Dedifferentiated amniotic fluid mesenchymal stem cell (primary cell): ENCODE measurements at regions not wholly inside any gene's neighbourhood (a gene's known extent, or its start where the extent isn't known, plus 50 kb on each side); places are given as distances from the start of the nearest gene placed in this dataset.

Source experiments
- DNase-seq: peaks from one replicate; pipeline ENCODE4 v3.0.0-alpha.2; 2016; ENCODE audit errors: extremely low spot score

DNA sequence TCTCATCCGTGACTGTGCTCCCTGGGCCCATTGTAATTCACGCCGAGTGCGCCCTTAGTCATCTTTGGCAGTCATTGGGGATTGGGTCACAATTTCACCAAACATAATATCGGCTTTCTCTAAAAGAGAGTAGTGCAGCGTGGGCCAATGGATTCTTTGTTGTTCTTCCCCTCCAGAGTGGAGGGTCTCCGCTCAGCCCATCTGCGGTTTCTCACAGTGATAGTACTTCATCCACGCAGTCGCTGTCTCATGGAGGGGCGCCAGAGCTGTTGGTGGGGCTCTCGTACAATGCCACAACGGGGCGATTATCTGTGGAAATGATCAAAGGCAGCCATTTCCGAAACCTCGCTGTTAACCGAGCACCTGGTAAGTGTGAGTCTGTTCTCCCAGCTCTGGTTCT lies 321.8 kb downstream of the SNAPC1 start:
- DNase-seq, result no peak

DNA sequence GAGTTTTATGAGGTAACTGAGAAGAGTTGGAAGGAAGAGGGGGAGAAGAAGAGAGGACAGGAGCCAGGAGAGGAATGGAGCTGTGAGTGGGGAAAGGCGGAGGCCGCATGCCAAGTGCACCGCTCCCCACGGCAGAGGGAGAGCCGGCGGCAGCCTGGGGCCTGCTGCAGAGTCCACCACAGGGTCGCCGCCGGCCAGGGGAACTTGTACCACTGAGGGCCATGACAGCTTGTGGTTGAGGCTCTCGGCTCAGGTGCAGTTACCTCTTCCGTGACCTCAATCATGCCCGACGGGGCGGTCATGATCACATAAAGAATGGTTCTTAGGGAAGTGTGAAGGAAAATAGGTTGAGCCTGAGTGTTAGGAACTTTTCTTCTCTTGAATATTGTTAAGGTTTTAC lies 325.0 kb downstream of the SNAPC1 start:
- DNase-seq, result no peak

DNA sequence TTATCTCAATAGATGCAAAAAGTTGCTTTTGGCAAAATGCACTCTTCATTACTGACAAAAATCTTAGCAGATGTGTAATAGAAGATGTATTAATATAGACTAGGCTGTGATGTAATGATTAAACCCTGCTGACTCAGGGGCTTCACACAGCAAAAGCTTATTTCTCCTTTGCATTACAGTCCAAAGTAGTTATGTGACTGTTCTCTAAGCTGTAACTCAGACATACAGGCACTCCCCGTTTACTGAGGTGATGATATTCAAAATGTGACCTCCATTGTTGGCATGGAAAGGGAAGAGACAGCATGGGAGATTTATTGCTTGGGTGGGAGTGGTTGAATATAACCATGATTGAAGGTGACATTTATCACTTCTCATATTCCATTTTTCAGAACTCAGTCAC lies 331.5 kb downstream of the SNAPC1 start:
- no peak for DNase-seq

DNA sequence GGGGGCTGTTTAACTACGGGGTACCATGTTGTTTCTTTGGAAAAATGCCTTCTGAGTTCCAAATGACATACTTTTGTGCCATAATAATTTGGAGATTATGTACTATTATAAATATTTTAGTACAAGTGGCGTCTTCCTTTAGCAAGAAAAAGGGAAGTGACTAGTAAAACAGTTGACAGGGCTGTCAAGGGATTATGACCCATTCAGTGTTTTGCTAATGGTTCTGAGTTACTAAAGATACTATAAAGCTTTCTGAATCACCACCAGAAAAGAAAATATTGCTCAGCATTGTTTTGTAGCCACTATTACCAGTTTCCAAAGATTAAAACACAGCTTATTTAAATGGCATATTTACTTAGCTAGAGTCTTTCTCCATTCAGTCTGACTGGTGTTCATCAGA lies 334.9 kb downstream of the SNAPC1 start:
- DNase-seq, result no peak

DNA sequence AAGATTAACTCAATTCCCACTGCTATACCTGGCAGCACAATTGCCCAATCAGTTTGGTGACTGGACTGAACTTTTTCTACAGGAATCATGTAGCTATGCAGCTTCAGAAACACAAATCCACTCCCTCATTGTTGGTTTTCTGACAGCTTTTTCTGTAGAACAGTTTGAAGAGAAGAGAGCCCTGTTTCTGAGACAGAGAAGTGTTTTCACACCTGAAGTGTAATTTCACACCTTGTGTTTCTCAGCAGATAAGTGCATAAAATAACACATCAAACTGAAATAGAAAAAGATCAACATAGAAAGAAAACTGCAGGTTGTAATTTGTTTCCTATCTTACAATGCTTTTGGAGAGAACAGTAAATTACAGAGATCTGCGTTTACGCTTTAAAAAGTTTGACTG lies 335.6 kb downstream of the SNAPC1 start:
- DNase-seq, result no peak

DNA sequence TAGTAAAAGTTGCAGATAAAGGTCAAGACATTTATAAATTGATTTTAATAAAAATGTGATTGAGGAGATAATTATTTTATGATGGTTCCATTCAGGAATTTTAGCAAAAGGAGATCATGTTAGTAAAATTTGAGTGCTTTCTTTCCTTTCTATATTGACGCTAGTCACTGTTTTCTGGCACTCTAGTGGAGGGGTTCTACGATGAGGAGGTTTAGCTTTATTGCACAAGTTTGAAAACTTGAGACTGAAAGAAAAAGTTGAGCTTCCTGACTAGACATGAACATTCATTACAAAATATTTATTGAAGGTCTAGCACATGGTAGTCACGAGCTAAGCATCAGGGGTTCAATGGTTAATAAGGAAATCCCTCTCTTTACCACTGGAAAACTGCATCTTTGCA lies 336.1 kb downstream of the SNAPC1 start:
- no peak for DNase-seq

DNA sequence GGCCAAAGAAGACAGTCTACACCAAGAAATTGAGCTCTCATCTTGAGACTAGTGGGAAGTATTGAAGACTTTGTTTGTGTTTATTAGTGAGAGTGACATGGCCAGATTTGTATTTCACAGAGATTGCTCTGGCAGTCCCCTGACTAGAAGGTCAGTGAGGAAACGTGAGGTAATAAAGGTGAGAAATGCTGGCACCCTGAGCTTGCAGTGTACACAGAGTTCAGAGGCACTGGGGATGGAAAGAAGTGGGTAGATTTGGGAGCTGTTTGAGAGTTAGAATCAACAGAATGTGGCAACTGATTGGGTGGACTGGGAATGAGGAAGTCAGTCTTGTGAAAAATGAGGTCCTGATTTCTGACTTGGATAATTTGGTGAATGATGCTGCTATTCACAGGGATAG lies 336.9 kb downstream of the SNAPC1 start:
- DNase-seq, result no peak

DNA sequence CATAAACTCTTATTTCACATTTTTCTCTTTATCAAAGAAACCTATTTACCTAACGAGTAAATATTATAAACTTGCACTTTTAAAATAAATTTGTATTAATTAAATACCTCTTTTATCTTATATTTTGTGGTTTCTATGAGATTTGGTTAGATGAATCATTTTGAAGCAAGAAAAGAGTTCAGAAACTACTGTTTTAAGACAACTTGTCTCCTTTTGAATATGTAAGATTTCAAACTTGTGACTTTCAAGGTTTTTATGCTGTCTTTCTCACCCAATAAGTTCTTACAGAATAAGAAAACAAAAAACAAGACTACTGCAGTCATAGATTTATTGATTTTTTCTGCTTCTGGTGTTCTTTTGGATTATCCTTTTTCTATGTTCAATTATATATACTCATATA lies 339.0 kb downstream of the SNAPC1 start:
- no peak for DNase-seq

DNA sequence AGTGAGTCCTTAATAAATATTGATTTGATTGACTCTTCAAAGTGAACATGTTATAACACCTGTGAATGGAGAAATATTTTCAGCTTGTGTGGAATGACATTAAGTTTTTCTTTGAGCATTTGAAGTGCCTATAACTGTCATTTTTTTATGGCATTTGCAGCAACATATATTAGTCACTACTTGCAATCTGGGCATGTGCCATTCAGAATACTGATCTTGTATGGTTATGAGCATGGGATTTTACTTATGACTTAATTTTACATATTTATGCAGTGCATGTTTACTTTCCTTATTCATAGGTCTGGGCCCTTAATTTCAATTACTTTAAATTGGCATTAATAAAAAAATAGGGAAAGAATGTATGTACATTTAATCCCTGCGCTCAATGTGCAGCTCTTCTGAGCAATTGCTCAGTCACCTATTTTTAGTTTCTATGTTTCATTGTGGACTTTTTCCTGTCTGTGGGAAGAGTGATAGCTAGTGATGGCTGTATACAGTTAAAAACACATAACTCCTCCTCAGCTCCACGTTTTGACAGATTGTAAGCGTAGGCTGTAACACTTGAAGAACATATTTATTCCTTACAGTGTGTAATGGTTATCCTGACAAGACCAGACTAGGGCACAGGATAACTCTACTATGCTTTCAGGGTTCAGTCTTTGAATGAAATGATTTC lies 339.6 kb downstream of the SNAPC1 start:
- no peak for DNase-seq

DNA sequence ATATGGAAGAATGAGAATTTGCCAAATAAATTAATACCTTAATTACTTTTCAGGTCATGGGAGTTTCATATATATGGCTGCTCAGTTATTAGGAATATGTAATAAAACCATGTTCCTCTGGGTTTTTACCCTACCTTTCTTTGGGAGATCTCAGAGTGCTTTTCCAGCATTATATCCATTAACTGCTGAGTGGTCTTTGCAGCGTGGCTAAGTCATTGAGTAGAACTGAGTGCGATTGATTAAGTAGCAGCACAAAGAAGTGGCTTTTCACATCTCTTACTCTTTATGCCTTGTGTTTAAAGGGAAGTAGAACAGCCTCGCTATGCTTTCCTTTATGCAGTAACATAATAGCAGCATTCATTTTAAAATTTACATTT lies 340.1 kb downstream of the SNAPC1 start:
- DNase-seq, result no peak

DNA sequence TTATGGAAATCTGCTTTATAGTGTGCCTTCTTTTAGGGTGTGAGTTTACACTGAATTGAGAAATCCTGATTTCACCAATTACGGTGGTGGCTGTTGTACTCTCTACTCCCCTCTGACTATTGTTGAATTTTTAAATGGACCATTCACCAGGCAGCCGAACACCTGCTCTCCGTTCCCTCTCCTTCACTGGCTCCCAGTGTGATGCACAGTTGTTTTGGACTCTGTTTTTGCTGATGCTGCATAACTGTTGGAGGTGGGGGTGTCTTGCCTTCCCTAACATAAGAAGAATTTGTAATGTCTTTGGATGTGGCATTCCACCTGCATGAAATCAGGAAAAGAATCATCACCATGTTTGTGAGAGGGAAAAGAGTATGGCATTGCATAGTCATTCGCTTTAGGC lies 341.2 kb downstream of the SNAPC1 start:
- DNase-seq, result no peak

DNA sequence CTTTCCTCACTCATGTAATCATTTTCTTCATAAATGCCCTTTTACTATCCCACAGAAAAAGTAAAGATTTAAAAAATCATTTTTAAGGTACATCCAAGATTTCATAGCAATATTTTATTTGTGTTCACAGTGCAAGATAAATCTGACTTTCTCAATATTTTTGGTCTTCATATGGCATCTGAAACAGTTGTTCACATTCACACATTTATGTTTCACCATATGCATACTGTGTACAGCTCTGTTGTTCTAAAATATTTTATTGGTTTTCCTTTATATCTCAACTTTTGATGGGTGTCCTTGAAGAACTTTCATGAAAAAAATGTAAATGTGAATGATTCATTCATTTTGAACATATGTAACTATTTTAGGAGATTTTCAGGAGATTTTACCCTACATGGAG lies 348.7 kb downstream of the SNAPC1 start:
- DNase-seq, result no peak

DNA sequence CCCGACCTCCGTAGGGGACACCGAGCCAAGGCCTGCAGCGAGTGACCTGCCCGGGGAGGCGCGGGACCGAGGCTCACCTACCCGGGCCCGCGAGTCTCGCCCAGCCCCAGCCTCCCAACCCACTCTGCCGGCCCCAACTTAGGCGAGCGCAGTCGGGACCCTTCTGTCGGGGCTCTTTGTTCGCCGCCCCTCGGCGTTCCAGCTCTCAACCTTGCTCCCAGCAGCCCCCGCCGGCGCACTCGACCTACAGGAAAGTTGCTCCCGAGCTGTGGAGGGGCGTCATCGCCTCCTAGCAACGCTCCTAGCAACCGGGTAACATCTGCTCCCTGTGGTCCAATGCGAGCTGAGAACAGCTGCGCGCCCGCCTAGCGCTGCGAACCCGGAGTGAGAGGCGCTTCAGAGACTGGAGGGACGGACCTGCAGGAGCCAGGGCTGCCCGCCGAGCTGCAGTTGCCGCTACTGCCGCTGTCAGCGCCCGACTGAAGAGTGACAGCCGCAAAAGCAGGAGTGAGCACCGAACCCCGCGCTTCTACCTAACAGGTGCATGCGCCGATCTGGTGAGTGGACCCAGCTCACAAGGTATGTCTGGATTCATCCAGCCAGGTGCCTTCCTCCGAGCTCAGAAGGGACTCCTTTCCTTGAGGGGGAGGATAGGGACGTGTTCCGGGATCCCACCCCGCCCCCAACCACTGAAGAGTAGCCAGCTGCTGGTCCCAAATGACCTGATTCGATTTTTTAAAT lies 355.0 kb downstream of the SNAPC1 start:
- peak; percentile 40 for DNase-seq

DNA sequence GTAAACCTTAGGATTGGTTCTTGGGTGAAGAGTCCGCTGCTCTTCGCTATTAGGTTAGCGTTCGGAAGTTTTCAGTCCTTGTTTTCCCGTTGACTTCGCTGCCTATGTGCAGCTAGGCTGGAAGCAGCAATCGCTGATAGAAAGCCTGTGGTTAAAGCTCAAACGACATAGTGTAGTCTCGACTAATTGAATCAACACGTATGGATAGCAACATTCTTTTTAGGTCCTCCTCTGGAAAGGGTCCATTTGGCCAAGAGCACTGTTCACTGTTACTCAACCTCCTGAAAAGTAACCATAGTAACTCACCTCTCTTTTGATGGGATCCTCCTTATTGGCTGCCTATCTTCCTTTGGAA lies 355.5 kb downstream of the SNAPC1 start:
- DNase-seq, result no peak

DNA sequence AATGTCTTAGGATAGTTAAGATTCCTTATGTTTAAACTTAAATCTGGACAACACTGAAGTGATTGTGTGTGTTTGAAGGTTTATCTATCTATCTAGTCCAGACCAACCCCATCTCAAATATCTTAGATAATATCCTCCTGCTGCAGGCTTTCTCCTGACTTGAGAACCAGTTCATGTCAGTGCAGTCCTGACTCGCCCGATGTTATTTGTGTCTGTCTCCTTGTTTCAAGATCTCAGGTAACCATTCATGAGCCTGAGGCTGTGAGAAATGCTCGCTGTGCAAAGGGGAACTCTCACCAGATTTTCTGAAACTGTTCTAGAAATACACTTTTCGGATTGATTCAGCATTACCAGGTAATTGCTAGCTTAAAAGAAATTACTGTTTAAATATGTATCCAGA lies 356.2 kb downstream of the SNAPC1 start:
- DNase-seq, result no peak

DNA sequence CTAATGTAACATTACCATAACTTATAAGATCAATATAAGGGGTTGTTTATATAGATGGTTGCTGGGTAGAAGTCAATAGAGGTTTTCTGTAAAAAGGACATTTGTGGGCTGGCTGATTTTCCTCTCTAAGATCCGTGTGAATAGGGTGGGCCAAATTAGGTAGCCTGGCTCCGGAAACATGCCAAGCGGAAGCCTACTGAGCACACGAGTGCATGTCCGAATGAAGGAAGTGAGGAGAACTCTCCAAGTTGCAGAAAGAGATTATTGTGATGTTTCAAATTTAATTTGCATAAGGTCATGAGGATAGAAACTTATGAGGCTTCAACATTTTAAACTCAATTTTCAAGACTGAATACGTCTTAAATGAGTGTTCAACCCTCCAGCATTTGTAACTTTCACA lies 356.7 kb downstream of the SNAPC1 start:
- DNase-seq, result no peak

DNA sequence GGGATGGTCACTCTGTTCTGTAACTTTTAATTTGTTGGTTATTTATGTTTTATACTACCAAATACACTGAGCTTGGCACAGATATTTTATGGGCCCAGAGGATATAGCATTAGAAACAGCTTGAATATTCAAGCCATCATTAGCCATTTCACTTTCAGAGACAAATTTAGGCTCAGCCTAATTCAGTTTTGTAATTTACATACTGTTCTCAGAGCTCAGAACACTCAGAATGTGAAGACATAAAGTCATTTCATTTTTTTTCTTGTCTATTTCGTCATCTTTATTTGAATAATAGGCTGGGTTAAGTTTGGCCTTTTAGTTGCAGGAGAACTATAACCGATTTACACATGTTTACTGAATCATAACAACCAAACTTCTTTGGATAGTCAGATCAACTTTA lies 361.7 kb downstream of the SNAPC1 start:
- no peak for DNase-seq

DNA sequence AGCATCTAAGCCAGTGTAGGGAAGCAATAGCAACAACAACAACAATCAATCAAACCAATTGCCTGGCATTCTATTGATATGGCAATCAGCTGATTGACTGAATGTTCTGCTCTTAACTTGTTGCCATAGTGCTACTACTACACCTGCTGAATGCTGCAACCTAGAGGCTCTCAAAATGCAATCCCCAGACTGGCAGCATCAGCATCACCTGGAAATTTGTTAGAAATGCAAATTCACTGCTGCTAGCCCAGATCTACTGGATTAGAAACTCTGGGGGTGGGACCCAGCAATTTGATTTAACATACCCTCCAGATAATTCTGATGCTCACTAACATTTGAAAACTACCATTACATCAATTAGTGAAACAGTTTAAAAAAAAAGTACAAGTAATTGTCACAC lies 363.6 kb downstream of the SNAPC1 start:
- DNase-seq, result no peak

DNA sequence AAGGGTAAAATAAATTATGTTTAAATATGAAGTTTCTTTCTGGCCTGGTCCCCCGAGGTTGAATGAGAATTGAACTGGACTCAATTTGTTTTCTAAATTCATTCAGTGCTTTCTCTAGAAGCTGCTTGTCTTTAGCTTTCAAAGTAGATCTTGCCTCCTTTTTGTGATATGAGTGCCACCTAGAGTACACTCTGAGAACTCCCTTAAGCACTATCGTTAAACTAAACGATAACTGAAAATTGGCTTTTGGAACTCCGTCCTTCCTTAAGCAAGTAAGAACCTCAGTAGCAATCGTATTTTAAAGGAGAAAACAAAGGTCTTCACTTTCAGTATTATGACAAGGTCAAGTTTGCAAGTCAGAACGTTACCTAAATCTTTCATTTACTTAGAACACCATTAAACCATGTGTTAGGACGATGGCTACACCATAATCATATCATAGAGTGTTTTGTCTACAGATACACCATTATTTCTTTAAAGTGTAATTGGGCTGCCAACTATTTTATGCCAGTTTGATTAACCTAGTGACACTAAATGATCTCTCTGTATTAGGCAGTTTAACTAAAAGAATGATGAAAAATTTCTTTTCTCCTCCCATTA lies 364.8 kb downstream of the SNAPC1 start:
- DNase-seq, result peak; percentile 80

DNA sequence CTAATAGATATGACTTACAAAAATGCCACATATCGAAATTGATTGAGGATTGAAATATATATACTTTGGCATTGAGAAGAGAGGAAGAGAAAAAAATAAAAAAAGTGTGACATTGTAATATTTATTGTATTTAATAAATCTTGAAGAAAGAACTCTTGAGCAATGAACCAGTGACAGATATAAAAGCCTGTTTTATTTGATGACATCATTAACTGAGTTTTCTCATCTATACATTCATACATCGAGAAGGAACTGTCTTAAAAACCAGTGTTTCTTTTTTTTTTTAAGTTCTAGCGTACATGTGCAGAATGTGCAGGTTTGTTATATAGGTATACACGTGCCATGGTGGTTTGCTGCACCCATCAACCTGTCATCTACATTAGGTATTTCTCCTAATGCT lies 368.2 kb downstream of the SNAPC1 start:
- no peak for DNase-seq

DNA sequence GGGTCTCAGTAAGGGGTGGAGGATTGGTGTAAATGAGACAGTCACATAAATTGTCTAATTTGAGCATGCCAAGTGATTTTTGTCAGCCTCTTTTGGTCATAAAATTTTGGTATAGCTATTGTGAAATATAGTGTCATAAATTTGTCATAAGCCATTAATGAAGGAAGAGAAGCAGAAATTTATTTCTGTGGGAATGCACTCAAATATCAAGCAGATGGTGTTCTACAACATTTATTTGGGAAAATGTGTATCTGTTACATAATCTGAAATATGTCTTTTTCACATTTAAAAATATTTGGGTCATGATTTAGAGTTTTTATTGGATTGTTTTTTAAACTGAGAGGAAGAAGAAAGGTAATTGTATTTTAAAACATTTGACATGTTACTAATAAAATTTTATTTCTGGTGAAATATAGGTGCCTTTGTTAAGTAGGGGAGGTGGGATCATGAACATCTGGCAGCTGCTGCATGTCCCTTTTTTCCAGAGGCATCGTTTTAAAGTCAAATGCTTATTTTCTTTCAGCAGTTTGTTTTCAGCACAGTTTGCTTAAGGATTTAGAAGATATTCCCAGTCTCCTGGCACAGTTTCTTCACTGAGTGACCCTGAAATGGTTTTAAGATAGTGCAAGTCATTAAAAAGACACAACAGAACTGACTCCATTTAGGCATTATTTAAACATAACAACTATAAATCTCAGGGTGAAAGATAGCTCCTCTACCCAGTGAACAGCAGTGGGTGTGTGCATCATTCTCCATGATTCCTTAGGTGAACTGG lies 371.7 kb downstream of the SNAPC1 start:
- DNase-seq, result no peak

DNA sequence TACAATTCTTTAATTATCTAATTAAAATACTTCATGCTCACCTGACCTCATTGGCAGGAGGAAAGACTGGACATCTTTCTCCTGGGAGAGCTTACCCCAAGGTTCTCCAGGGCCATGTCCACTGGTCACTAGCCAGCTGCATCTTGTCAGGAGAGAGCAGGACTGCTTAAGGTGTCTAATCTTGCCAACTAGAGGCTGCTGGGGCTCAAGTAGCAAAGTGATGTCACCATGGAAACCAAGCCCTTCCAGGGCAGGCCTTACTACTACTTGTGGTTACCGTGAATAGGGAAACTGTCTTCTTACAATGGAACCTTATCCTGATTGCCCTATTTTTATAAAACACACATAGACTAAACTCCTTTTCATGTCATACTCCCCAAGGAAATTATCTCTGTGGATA lies 376.4 kb downstream of the SNAPC1 start:
- no peak for DNase-seq

DNA sequence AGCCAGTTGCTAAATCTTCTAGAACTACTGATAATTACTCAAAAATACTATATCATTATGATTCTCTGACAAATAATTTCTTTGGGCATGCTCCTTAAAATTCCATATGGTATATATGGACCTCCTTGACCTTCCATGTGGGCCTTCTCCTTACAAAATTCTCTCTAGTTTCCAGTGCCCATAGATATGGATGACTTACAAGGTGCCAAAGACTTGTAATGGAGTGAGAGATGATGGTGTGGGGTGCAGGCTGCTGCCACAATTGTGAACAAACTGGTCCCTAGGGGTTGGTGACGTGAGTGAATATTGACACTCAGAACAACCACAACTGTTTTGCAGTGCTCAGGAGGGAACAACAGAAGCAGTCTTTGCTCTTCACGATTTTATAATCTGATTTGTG lies 378.9 kb downstream of the SNAPC1 start:
- DNase-seq, result no peak
